CD4-positive, alpha-beta T cell (primary cell): ENCODE measurements at regions not wholly inside any gene's neighbourhood (a gene's known extent, or its start where the extent isn't known, plus 50 kb on each side); places are given as distances from the start of the nearest gene placed in this dataset.

Experiments
- ATAC-seq: fragments of 200-7000 bp; cut with Tn5 transposase; one replicate; pipeline ENCODE4 v1.10.0; 2022; ENCODE audit warnings: mild to moderate bottlenecking; ENCODE audit not compliant: poor library complexity
- CTCF ChIA-PET: fragments of 350-600 bp; sonication (Branson Sonifier 250); formaldehyde crosslinking; loops from one replicate; lab custom pipeline; 2021; ENCODE audit warnings: antibody characterized with exemption, inconsistent platforms; lab: Charles Lee
- POLR2A ChIA-PET: fragments of 350-600 bp; sonication (Branson Sonifier 250); formaldehyde crosslinking; loops from one replicate; lab custom pipeline; 2021; ENCODE audit warnings: antibody characterized with exemption, inconsistent platforms; lab: Charles Lee
- DNase-seq, 14 experiments: peaks; one replicate each; pipeline ENCODE4 v3.0.0-alpha.2; 2013 to 2020; ENCODE audit warnings: mixed read lengths in 2 of 14
- H3K27ac ChIP-seq, 2 donors: one replicate each; pipeline versions ENCODE4 v1.5.1 to v1.7.0; 2013; ENCODE audit warnings: low read length in 2 of 2, low read depth in 1 of 2, mild to moderate bottlenecking in 1 of 2
- H3K27me3 ChIP-seq, 2 experiments: 1 replicate in 1 of 2; 2 replicates in 1 of 2; pipeline versions ENCODE4 v1.6.1 to v1.7.0; 2013; ENCODE audit warnings: low read length in 2 of 2, control low read depth in 1 of 2, mild to moderate bottlenecking in 1 of 2, moderate library complexity in 1 of 2; ENCODE audit not compliant: insufficient read depth in 2 of 2, control insufficient read depth in 1 of 2
- H3K36me3 ChIP-seq: one replicate; pipeline ENCODE4 v1.6.1; 2013; ENCODE audit warnings: low read length, control low read depth; ENCODE audit not compliant: insufficient read depth
- H3K4me1 ChIP-seq: one replicate; pipeline ENCODE4 v1.6.1; 2013; ENCODE audit warnings: low read length, control low read depth; ENCODE audit not compliant: insufficient read depth
- H3K4me3 ChIP-seq: one replicate; pipeline ENCODE4 v1.5.1; 2013; ENCODE audit warnings: mild to moderate bottlenecking, low read length, moderate library complexity
- H3K9me3 ChIP-seq, 2 experiments: 1 replicate in 1 of 2; 2 replicates in 1 of 2; pipeline versions ENCODE4 v1.6.1 to v1.7.0; 2013; ENCODE audit warnings: low read length in 2 of 2, mild to moderate bottlenecking in 2 of 2, control low read depth in 1 of 2, moderate library complexity in 1 of 2; ENCODE audit not compliant: control insufficient read depth in 1 of 2, insufficient read depth in 1 of 2
- H3K27ac Mint-ChIP-seq: one replicate; pipeline ENCODE4 v1.8.0; 2020; ENCODE audit warnings: mixed read lengths
- H3K27me3 Mint-ChIP-seq: one replicate; pipeline ENCODE4 v1.8.0; 2021; ENCODE audit warnings: mixed read lengths
- H3K36me3 Mint-ChIP-seq: one replicate; pipeline ENCODE4 v1.8.0; 2021; ENCODE audit warnings: low read depth, mixed read lengths
- H3K4me1 Mint-ChIP-seq: one replicate; pipeline ENCODE4 v1.8.0; 2021; ENCODE audit warnings: low read depth, mixed read lengths
- H3K4me3 Mint-ChIP-seq: one replicate; pipeline ENCODE4 v1.8.0; 2020; ENCODE audit warnings: mild to moderate bottlenecking, mixed read lengths
- H3K9me3 Mint-ChIP-seq: one replicate; pipeline ENCODE4 v1.8.0; 2020; ENCODE audit warnings: mixed read lengths
- intact Hi-C, 2 experiments: fragments of 100-400 bp; cut with DNase I in 1 of 2; cut with micrococcal nuclease in 1 of 2; formaldehyde crosslinking; loops; one replicate each; pipeline versions ENCODE4 v1.15.1 to v1.9.0; 2023 to 2025; cut with DNase I, micrococcal nuclease
- TF ChIP-seq, protein P1 (sequence below): fragments of 200-600 bp; IDR thresholded peaks from one replicate; pipeline ENCODE4 v1.8.0; 2022; ENCODE audit warnings: antibody characterized with exemption, mild to moderate bottlenecking

DNA sequence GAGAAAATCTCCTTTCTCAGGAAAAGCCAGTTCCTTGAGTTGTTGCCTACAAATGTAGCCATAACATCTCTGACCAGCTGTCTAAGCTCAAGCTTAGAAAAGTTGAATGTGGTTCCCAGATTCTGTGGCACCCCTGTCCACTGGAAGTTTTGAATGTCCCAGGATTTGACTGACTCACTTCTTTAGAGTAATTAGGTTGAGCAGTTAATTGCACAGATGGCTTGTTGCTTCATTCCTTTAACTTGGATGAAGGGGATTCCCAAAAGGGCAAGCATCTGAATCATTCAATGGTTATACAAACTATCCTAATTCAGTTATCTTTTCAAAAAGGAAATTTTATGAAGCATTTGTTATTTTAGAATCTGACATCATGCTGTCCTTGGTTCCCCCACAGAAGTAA lies 374.7 kb downstream of the LNPK start:
- Histone ChIP-seq H3K4me1 (no peaks in the 10 kb centered on the region), H3K9me3 (no peaks in the 10 kb centered on the region), H3K27ac (no peak overlapping the region), H3K36me3 (no peaks in the 10 kb centered on the region), H3K4me3 (no peak overlapping the region), H3K27me3 (peaks cover 0 to 8% of the 10 kb centered on the region in 2 experiments)
- ChIA-PET CTCF (no interaction called here), POLR2A (no interaction called here)
- no peaks in the 10 kb centered on the region for H3K36me3 Mint-ChIP-seq
- no peaks in the 10 kb centered on the region for H3K9me3 Mint-ChIP-seq
- H3K27me3 Mint-ChIP-seq: peaks cover 6% of the 10 kb centered on the region
- H3K4me3 Mint-ChIP-seq: no peak overlapping the region
- H3K4me1 Mint-ChIP-seq: no peaks in the 10 kb centered on the region
- TF ChIP-seq, protein P1, sequence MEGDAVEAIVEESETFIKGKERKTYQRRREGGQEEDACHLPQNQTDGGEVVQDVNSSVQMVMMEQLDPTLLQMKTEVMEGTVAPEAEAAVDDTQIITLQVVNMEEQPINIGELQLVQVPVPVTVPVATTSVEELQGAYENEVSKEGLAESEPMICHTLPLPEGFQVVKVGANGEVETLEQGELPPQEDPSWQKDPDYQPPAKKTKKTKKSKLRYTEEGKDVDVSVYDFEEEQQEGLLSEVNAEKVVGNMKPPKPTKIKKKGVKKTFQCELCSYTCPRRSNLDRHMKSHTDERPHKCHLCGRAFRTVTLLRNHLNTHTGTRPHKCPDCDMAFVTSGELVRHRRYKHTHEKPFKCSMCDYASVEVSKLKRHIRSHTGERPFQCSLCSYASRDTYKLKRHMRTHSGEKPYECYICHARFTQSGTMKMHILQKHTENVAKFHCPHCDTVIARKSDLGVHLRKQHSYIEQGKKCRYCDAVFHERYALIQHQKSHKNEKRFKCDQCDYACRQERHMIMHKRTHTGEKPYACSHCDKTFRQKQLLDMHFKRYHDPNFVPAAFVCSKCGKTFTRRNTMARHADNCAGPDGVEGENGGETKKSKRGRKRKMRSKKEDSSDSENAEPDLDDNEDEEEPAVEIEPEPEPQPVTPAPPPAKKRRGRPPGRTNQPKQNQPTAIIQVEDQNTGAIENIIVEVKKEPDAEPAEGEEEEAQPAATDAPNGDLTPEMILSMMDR: no peak
- intact Hi-C loops: no loop called here
- DNase-seq: no peak
- no peak overlapping the region for H3K27ac Mint-ChIP-seq
- no peak for ATAC-seq

DNA sequence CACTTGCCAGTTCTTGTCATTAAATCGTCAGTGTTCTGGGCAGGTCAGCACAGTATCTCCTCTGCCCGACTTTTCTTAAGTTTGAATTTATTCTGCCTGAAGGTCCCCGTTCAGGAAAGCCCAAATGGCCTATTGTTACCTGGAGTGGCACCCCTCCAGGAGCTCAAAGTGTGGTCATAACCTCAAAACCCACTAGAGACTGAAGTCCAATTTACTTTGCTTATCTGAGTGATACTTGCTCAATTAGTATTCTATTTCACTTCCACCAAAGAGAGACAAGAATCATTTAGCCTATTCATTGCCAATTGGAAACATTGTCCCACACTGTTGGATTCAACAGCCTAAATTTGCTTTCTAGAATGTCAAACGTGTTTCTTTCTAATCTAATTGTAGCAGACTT lies 375.3 kb downstream of the LNPK start:
- H3K36me3 ChIP-seq: no peaks in the 10 kb centered on the region
- H3K9me3 ChIP-seq: no peaks in the 10 kb centered on the region
- intact Hi-C loops: no loop called here
- DNase-seq: no peak
- Mint-ChIP-seq H3K27ac (no peak overlapping the region), H3K36me3 (no peaks in the 10 kb centered on the region), H3K9me3 (no peaks in the 10 kb centered on the region), H3K4me1 (no peaks in the 10 kb centered on the region), H3K27me3 (peaks cover 6% of the 10 kb centered on the region), H3K4me3 (no peak overlapping the region)
- H3K4me3 ChIP-seq: no peak overlapping the region
- ATAC-seq: no peak
- TF ChIP-seq, protein P1: no peak
- H3K27me3 ChIP-seq: peaks cover 0 to 8% of the 10 kb centered on the region in 2 experiments
- ChIA-PET CTCF (no interaction called here), POLR2A (no interaction called here)
- no peak overlapping the region for H3K27ac ChIP-seq
- H3K4me1 ChIP-seq: no peaks in the 10 kb centered on the region

DNA sequence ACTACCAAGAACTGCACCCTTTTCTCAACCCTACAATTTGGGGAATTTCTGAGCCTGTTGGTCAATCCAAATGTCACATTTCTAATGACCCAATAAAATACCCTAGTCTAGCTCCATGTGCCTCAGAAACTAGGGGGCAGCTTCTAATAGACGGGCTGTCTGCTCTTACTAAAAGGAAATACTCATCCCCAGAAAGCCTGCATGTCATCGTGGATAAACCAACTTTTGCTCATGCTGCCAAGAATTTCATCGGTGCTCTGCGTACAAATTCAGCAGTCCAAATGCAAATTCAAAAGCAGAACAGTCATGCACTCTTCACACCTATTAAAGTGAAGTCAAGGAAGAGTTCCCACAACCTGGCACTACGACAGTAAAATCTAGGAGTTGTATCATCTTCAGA lies 377.3 kb downstream of the LNPK start:
- TF ChIP-seq, protein P1: no peak
- Mint-ChIP-seq H3K27me3 (peaks cover 15% of the 10 kb centered on the region), H3K9me3 (peaks cover 4% of the 10 kb centered on the region), H3K4me1 (no peaks in the 10 kb centered on the region), H3K27ac (no peak overlapping the region), H3K36me3 (no peaks in the 10 kb centered on the region), H3K4me3 (no peak overlapping the region)
- CTCF ChIA-PET: interaction anchor here (0.6 kb wide), 1 partner anchor 363 kb away, joined by 3 read pairs; no protein-coding TSS in a partner anchor
- H3K4me1 ChIP-seq: no peaks in the 10 kb centered on the region
- DNase-seq (no peak), ATAC-seq (no peak)
- no peak overlapping the region for H3K4me3 ChIP-seq
- H3K36me3 ChIP-seq: no peaks in the 10 kb centered on the region
- no peaks in the 10 kb centered on the region for H3K9me3 ChIP-seq
- H3K27ac ChIP-seq: no peak overlapping the region
- POLR2A ChIA-PET: no interaction called here
- intact Hi-C loops: no loop called here
- peaks cover 0 to 8% of the 10 kb centered on the region in 2 experiments for H3K27me3 ChIP-seq
